ENCODE measurements at regions not wholly inside any gene's neighbourhood (a gene's known extent, or its start where the extent isn't known, plus 50 kb on each side); places are given as distances from the start of the nearest gene placed in this dataset.

DNA sequence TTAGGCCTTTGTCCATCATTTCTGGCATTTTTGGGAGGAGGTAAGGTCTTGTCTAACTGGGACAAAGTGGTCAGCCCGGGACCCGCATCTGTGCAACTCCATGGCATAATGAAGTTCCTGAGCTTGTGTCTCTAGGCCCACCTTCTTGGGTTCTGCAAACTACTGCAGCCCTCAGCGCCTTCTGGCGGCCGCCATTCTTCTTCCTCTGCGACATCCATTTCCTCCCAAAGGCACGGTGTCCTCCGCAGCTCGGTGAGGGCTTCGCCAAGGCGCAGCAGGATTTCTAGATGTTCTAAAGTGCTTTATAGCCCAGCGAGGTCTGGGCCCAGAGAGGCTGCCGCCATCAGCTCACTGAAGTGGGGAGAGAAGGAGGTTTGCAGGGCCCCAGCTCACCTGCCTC, 134.4 kb upstream of the OR4E1 start:
- H3K27ac ChIP-seq (ENCODE audit: insufficient read depth, low read length), result no peak overlapping the region
- H3K9ac ChIP-seq (ENCODE audit: low read depth, low read length), result no peak overlapping the region
- intact Hi-C loops (cut with micrococcal nuclease) (no loop called here), in situ Hi-C loops (cut with MboI; ENCODE audit: low sequenced_read_pairs) (no loop called here), dilution Hi-C loops (cut with HindIII; ENCODE audit: low sequenced_read_pairs, unreplicated experiment) (no loop called here)
- H3K4me1 ChIP-seq (ENCODE audit: control insufficient read depth, insufficient read depth, low read length), result no peaks in the 10 kb centered on the region
- no peak overlapping the region for H3K4ac ChIP-seq (ENCODE audit: low read depth, low read length)
- H3K4me3 ChIP-seq (ENCODE audit: insufficient read depth, low read depth, low read length), result no peak overlapping the region
- ATAC-seq (ENCODE audit: low read depth) (no peak), DNase-seq (no peak)
- H3K14ac ChIP-seq (replicated peaks; ENCODE audit: low read depth, low read length), result no peak overlapping the region
- H2BK20ac ChIP-seq (ENCODE audit: low read depth, low read length), result no peak overlapping the region
- ChIA-PET CTCF (no interaction called here), POLR2A (ENCODE audit: unreplicated experiment) (no interaction called here)
- no peaks in the 10 kb centered on the region for H3K27me3 ChIP-seq (ENCODE audit: control insufficient read depth, insufficient read depth, low read length)
- no peaks in the 10 kb centered on the region for H3K79me1 ChIP-seq (ENCODE audit: low read depth in 1 of 2, low read length in 2 of 2)
- no peak overlapping the region for H3K4me2 ChIP-seq (ENCODE audit: low read depth, low read length)
- H4K5ac ChIP-seq (ENCODE audit: low read depth, low read length), result no peak overlapping the region
- H3K56ac ChIP-seq (ENCODE audit: extremely low read depth, insufficient read depth, low read length), result no peak overlapping the region
- H4K20me1 ChIP-seq (ENCODE audit: insufficient read depth, low read length), result no peaks in the 10 kb centered on the region
- no TSS peak for BruUV-seq (replicated peaks)
- no peak overlapping the region for H4K8ac ChIP-seq (ENCODE audit: low read depth in 2 of 2, low read length in 2 of 2)
- no peaks in the 10 kb centered on the region for H3K36me3 ChIP-seq (ENCODE audit: control insufficient read depth, insufficient read depth, low read length)
- no peak overlapping the region for H3K18ac ChIP-seq (ENCODE audit: low read depth, low read length)
- no peaks in the 10 kb centered on the region for H3K9me1 ChIP-seq (ENCODE audit: insufficient read depth, low read length)
- H2BK120ac ChIP-seq (ENCODE audit: low read depth, low read length), result no peak overlapping the region
- 56% methylated on average over 3 of the region's 13 CpGs; no CpG with 5 or more reads in 1 of the 2 experiments for WGBS, 2 experiments (ENCODE audit: extremely low coverage in 2 of 2, insufficient read length in 1 of 2)
- no peak overlapping the region for H2AK5ac ChIP-seq (ENCODE audit: low read depth, low read length)
- no peak overlapping the region for H4K91ac ChIP-seq (ENCODE audit: insufficient read depth, low read depth, low read length)
- H2AK9ac ChIP-seq (replicated peaks; ENCODE audit: low read depth, low read length, poor library complexity), result no peak overlapping the region
- H3K9me3 ChIP-seq (ENCODE audit: control insufficient read depth, insufficient read depth, low read length), result 0 out of 2 replicates have a peak, but pooled peaks cover 2% of the 10 kb centered on the region
- H2BK5ac ChIP-seq (ENCODE audit: low read depth, low read length, poor library complexity, severe bottlenecking), result no peak overlapping the region
- H2AFZ ChIP-seq (replicated peaks; ENCODE audit: low read length, poor library complexity), result no peak overlapping the region
- H3K23ac ChIP-seq (ENCODE audit: low read depth, low read length), result no peak overlapping the region
- H2BK15ac ChIP-seq (ENCODE audit: low read depth, low read length), result no peak overlapping the region
- TF ChIP-seq CEBPB (IDR thresholded peaks at IDR 0.05; ENCODE audit: low read depth, low read length) (no peak), FOS (IDR thresholded peaks at IDR 0.05; ENCODE audit: low read depth, low read length) (no peak), SMC3 (IDR thresholded peaks at IDR 0.05; ENCODE audit: low read depth, low read length) (no peak), NFE2L2 (IDR thresholded peaks at IDR 0.05; ENCODE audit: low read depth, low read length) (no peak)
- TF ChIP-seq, protein P1, sequence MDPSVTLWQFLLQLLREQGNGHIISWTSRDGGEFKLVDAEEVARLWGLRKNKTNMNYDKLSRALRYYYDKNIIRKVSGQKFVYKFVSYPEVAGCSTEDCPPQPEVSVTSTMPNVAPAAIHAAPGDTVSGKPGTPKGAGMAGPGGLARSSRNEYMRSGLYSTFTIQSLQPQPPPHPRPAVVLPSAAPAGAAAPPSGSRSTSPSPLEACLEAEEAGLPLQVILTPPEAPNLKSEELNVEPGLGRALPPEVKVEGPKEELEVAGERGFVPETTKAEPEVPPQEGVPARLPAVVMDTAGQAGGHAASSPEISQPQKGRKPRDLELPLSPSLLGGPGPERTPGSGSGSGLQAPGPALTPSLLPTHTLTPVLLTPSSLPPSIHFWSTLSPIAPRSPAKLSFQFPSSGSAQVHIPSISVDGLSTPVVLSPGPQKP (IDR thresholded peaks at IDR 0.05; ENCODE audit: borderline replicate concordance, low read depth, low read length), result no peak
- TF ChIP-seq, protein P2, sequence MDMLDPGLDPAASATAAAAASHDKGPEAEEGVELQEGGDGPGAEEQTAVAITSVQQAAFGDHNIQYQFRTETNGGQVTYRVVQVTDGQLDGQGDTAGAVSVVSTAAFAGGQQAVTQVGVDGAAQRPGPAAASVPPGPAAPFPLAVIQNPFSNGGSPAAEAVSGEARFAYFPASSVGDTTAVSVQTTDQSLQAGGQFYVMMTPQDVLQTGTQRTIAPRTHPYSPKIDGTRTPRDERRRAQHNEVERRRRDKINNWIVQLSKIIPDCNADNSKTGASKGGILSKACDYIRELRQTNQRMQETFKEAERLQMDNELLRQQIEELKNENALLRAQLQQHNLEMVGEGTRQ (IDR thresholded peaks at IDR 0.05; ENCODE audit: low read depth, low read length), result no peak

All from IMR-90 (cell line).